NCI-H1694 (cell line): ENCODE measurements at regions not wholly inside any gene's neighbourhood (a gene's known extent, or its start where the extent isn't known, plus 50 kb on each side); places are given as distances from the start of the nearest gene placed in this dataset.

ENCODE experiments used
- DNase-seq: peaks from one replicate; lab custom pipeline; 2025; lab: John Stamatoyannopoulos, UW

- peak; percentile 50 for DNase-seq
Measured at GRCh38 chr21:24895885-24896734, 711.2 kb downstream of the MRPL39 start.

GRCh38 chr21:24894324-24894723, 713.0 kb downstream of the MRPL39 start:
- no peak for DNase-seq

GRCh38 chr21:24890021-24890420, 717.3 kb downstream of the MRPL39 start:
- DNase-seq = no peak

GRCh38 chr21:24881506-24881905, 725.8 kb downstream of the MRPL39 start:
- no peak for DNase-seq

- no peak for DNase-seq
Measured at GRCh38 chr21:24870633-24871032, 736.6 kb downstream of the MRPL39 start.

GRCh38 chr21:24869862-24870261, 737.4 kb downstream of the MRPL39 start:
- DNase-seq = no peak

- DNase-seq = no peak
Measured at GRCh38 chr21:24868117-24868516, 739.2 kb downstream of the MRPL39 start.

GRCh38 chr21:24861471-24861870, 745.8 kb downstream of the MRPL39 start:
- DNase-seq = no peak

- DNase-seq = no peak
Measured at GRCh38 chr21:24856326-24856725, 751.0 kb downstream of the MRPL39 start.

GRCh38 chr21:24852610-24853195, 754.6 kb downstream of the MRPL39 start:
- no peak for DNase-seq

- no peak for DNase-seq
Measured at GRCh38 chr21:24850121-24850520, 757.2 kb downstream of the MRPL39 start.

GRCh38 chr21:24844671-24845070, 762.6 kb downstream of the MRPL39 start:
- DNase-seq = peak; percentile 41

- DNase-seq = no peak
Measured at GRCh38 chr21:24840287-24840686, 767.0 kb downstream of the MRPL39 start.

- no peak for DNase-seq
Measured at GRCh38 chr21:24832961-24833360, 774.3 kb downstream of the MRPL39 start.

GRCh38 chr21:24829397-24829796, 777.9 kb downstream of the MRPL39 start:
- no peak for DNase-seq

- no peak for DNase-seq
Measured at GRCh38 chr21:24826822-24827221, 780.5 kb downstream of the MRPL39 start.

GRCh38 chr21:24825348-24825747, 781.9 kb downstream of the MRPL39 start:
- no peak for DNase-seq

GRCh38 chr21:24824209-24824608, 783.1 kb downstream of the MRPL39 start:
- no peak for DNase-seq

- no peak for DNase-seq
Measured at GRCh38 chr21:24823247-24823646, 784.0 kb downstream of the MRPL39 start.

- DNase-seq = peak; percentile 96
Measured at GRCh38 chr21:24785033-24785432, 822.2 kb downstream of the MRPL39 start.

- DNase-seq = no peak
Measured at GRCh38 chr21:24781146-24781545, 826.1 kb downstream of the MRPL39 start.

GRCh38 chr21:24759348-24760075, 847.8 kb downstream of the MRPL39 start:
- peak; percentile 19 for DNase-seq

- DNase-seq = no peak
Measured at GRCh38 chr21:24738063-24738462, 869.2 kb downstream of the MRPL39 start.
